ENCODE measurements at regions not wholly inside any gene's neighbourhood (a gene's known extent, or its start where the extent isn't known, plus 50 kb on each side); places are given as distances from the start of the nearest gene placed in this dataset.
"Not testable (repeated sequence)": the region's sequence is repeated elsewhere in the genome, so short reads cannot be mapped to it uniquely, and the experiment has no call there.

- DNase-seq (ENCODE audit: low spot score), result not testable (repeated sequence)
Observed at GRCh38 chr18:5830902-5831301, 64.4 kb downstream of the TMEM200C start.

- DNase-seq (ENCODE audit: low spot score), result no peak
Observed at GRCh38 chr18:5828913-5829312, 66.4 kb downstream of the TMEM200C start.

GRCh38 chr18:5825663-5826062 is 69.7 kb downstream of the TMEM200C start:
- DNase-seq (ENCODE audit: low spot score), result no peak

- DNase-seq (ENCODE audit: low spot score), result no peak
Observed at GRCh38 chr18:5824370-5824984, 70.8 kb downstream of the TMEM200C start.

- DNase-seq (ENCODE audit: low spot score), result no peak
Observed at GRCh38 chr18:5817816-5818215, 77.5 kb downstream of the TMEM200C start.

- DNase-seq (ENCODE audit: low spot score), result no peak
Observed at GRCh38 chr18:5806860-5807259, 88.5 kb downstream of the TMEM200C start.

GRCh38 chr18:5787936-5788335 is 107.4 kb downstream of the TMEM200C start:
- no peak for DNase-seq (ENCODE audit: low spot score)

- DNase-seq (ENCODE audit: low spot score), result no peak
Observed at GRCh38 chr18:5779922-5780321, 115.4 kb downstream of the TMEM200C start.

- no peak for DNase-seq (ENCODE audit: low spot score)
Observed at GRCh38 chr18:5772306-5773105, 122.8 kb downstream of the TMEM200C start.

- DNase-seq (ENCODE audit: low spot score), result no peak
Observed at GRCh38 chr18:5771343-5771742, 124.0 kb downstream of the TMEM200C start.

GRCh38 chr18:5770176-5770575 is 125.1 kb downstream of the TMEM200C start:
- no peak for DNase-seq (ENCODE audit: low spot score)

- DNase-seq (ENCODE audit: low spot score), result no peak
Observed at GRCh38 chr18:5768454-5768853, 126.9 kb downstream of the TMEM200C start.

- DNase-seq (ENCODE audit: low spot score), result no peak
Observed at GRCh38 chr18:5759194-5759593, 136.1 kb downstream of the TMEM200C start.

- no peak for DNase-seq (ENCODE audit: low spot score)
Observed at GRCh38 chr18:5756823-5757222, 138.5 kb downstream of the TMEM200C start.

- DNase-seq (ENCODE audit: low spot score), result no peak
Observed at GRCh38 chr18:5747678-5748077, 147.6 kb downstream of the TMEM200C start.

- DNase-seq (ENCODE audit: low spot score), result no peak
Observed at GRCh38 chr18:5746844-5747243, 148.5 kb downstream of the TMEM200C start.

GRCh38 chr18:5744659-5745058 is 150.7 kb downstream of the TMEM200C start:
- no peak for DNase-seq (ENCODE audit: low spot score)

GRCh38 chr18:5738526-5738925 is 156.8 kb downstream of the TMEM200C start:
- DNase-seq (ENCODE audit: low spot score), result no peak

- DNase-seq (ENCODE audit: low spot score), result no peak
Observed at GRCh38 chr18:5732318-5732717, 163.0 kb downstream of the TMEM200C start.

GRCh38 chr18:5729983-5730699 is 165.2 kb downstream of the TMEM200C start:
- no peak for DNase-seq (ENCODE audit: low spot score)

GRCh38 chr18:5728531-5728930 is 166.8 kb downstream of the TMEM200C start:
- no peak for DNase-seq (ENCODE audit: low spot score)

GRCh38 chr18:5726011-5726410 is 169.3 kb downstream of the TMEM200C start:
- no peak for DNase-seq (ENCODE audit: low spot score)

GRCh38 chr18:5721924-5722323 is 173.4 kb downstream of the TMEM200C start:
- no peak for DNase-seq (ENCODE audit: low spot score)
